ENCODE measurements at regions not wholly inside any gene's neighbourhood (a gene's known extent, or its start where the extent isn't known, plus 50 kb on each side); places are given as distances from the start of the nearest gene placed in this dataset.
"Not testable (repeated sequence)": the region's sequence is repeated elsewhere in the genome, so short reads cannot be mapped to it uniquely, and the experiment has no call there.

DNA sequence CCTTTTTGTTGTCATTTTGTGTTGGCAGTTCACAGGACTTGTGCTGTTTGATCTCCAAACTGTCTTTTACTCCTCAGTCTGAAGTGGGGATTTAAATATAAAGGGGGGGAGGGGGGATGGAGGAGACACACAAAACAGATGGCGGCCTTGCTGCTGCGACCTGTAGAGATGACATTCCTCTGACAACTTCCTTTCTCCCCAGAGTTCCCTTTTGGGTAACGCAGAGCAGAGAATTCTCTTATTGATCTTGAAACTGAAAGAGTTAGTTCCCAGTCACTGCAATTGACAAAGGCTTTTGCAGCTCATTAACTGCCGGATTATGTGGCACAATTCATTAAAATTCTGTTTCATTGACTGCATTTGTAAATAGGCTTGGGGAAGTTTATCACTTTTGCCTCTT is 279.3 kb downstream of the TSN start:
- Histone ChIP-seq H3K4me3 (no peak overlapping the region), H2AFZ (replicated peaks) (no peak overlapping the region), H3K27me3 (no peaks in the 10 kb centered on the region), H3F3A (ENCODE audit: low read depth) (peaks cover 9% of the 10 kb centered on the region), H3K36me3 (no peaks in the 10 kb centered on the region), H4K20me1 (ENCODE audit: low read depth) (no peaks in the 10 kb centered on the region), H3K9ac (no peak overlapping the region), H3K4me2 (peak overlapping the region; percentile 36), H3K27ac (no peak overlapping the region), H3K4me1 (peaks cover 22% of the 10 kb centered on the region), H3K79me2 (ENCODE audit: low read depth) (no peaks in the 10 kb centered on the region), H3K9me3 (ENCODE audit: low read depth) (no peaks in the 10 kb centered on the region)
- TF ChIP-seq EZH2phosphoT487 (IDR thresholded peaks at IDR 0.05) (no peak), EZH2 (IDR thresholded peaks at IDR 0.05) (no peak)
- TF ChIP-seq, protein P1, sequence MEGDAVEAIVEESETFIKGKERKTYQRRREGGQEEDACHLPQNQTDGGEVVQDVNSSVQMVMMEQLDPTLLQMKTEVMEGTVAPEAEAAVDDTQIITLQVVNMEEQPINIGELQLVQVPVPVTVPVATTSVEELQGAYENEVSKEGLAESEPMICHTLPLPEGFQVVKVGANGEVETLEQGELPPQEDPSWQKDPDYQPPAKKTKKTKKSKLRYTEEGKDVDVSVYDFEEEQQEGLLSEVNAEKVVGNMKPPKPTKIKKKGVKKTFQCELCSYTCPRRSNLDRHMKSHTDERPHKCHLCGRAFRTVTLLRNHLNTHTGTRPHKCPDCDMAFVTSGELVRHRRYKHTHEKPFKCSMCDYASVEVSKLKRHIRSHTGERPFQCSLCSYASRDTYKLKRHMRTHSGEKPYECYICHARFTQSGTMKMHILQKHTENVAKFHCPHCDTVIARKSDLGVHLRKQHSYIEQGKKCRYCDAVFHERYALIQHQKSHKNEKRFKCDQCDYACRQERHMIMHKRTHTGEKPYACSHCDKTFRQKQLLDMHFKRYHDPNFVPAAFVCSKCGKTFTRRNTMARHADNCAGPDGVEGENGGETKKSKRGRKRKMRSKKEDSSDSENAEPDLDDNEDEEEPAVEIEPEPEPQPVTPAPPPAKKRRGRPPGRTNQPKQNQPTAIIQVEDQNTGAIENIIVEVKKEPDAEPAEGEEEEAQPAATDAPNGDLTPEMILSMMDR (IDR thresholded peaks at IDR 0.05): no peak
- peaks cover 3% of the 10 kb centered on the region for H3K27me3 Mint-ChIP-seq (ENCODE audit: insufficient read depth, low read depth)
- H3K36me3 Mint-ChIP-seq: no peaks in the 10 kb centered on the region
- peaks cover 24% of the 10 kb centered on the region for H3K4me1 Mint-ChIP-seq
- peak overlapping the region; percentile 27 for H3K27ac Mint-ChIP-seq
- peaks cover 19% of the 10 kb centered on the region for H3K9me3 Mint-ChIP-seq
- peak; percentile 71 for DNase-seq (ENCODE audit: low spot score)
- no peak overlapping the region for H3K4me3 Mint-ChIP-seq

DNA sequence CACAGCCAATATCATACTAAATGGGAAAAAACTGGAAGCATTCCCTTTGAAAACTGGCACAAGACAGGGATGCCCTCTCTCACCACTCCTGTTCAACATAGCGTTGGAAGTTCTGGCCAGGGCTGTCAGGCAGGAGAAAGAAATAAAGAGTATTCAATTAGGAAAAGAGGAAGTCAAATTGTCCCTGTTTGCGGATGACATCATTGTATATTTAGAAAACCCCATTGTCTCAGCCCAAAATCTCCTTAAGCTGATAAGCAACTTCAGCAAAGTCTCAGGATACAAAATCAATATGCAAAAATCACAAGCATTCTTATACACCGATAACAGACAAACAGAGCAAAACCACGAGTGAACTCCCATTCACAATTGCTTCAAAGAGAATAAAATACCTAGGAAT is 283.4 kb downstream of the TSN start:
- not testable (repeated sequence) for H3K27ac ChIP-seq; H3K27ac Mint-ChIP-seq; H3K4me3 ChIP-seq; DNase-seq (ENCODE audit: low spot score); H2AFZ ChIP-seq (replicated peaks); H3K27me3 ChIP-seq; H3K36me3 Mint-ChIP-seq; H3K27me3 Mint-ChIP-seq (ENCODE audit: insufficient read depth, low read depth); H3K9me3 ChIP-seq (ENCODE audit: low read depth); H3K36me3 ChIP-seq; H3K4me3 Mint-ChIP-seq; H4K20me1 ChIP-seq (ENCODE audit: low read depth); H3F3A ChIP-seq (ENCODE audit: low read depth); H3K4me2 ChIP-seq; H3K79me2 ChIP-seq (ENCODE audit: low read depth); H3K9ac ChIP-seq
- H3K4me1 ChIP-seq: peaks cover 16% of the 10 kb centered on the region
- H3K4me1 Mint-ChIP-seq: peaks cover 17% of the 10 kb centered on the region
- peaks cover 11% of the 10 kb centered on the region for H3K9me3 Mint-ChIP-seq

DNA sequence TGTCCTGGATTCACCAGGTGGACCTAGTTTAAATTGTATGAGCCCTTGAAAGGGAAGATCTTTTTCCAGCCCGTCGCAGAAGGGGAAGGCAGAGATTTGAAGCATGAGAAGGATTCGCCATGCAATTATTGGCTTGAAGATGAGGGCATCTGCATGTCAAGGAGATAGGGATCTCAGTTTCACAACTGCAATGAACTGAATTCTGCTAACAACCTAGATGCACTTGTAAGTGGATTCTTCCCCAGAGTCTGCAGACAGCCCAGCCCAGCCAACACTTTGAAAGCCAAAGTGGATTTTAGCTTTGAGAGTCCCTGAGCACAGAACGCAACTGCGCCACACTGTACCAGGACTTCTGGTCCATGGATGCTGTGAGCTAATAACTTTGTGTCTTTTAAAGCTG is 286.0 kb downstream of the TSN start:
- no peaks in the 10 kb centered on the region for H3K36me3 ChIP-seq
- no peak for DNase-seq (ENCODE audit: low spot score)
- H2AFZ ChIP-seq (replicated peaks): no peak overlapping the region
- Mint-ChIP-seq H3K27me3 (ENCODE audit: insufficient read depth, low read depth) (peaks cover 5% of the 10 kb centered on the region), H3K4me3 (no peak overlapping the region), H3K36me3 (no peaks in the 10 kb centered on the region), H3K4me1 (peaks cover 4% of the 10 kb centered on the region), H3K9me3 (peaks cover 14% of the 10 kb centered on the region), H3K27ac (no peak overlapping the region)
- TF ChIP-seq EZH2phosphoT487 (IDR thresholded peaks at IDR 0.05): no peak
- TF ChIP-seq, protein P1 (IDR thresholded peaks at IDR 0.05): no peak
- TF ChIP-seq EZH2 (IDR thresholded peaks at IDR 0.05): no peak
- no peak overlapping the region for H3K9ac ChIP-seq
- no peak overlapping the region for H3K27ac ChIP-seq
- no peaks in the 10 kb centered on the region for H3K79me2 ChIP-seq (ENCODE audit: low read depth)
- no peaks in the 10 kb centered on the region for H3K9me3 ChIP-seq (ENCODE audit: low read depth)
- no peaks in the 10 kb centered on the region for H3K4me1 ChIP-seq
- no peaks in the 10 kb centered on the region for H3K27me3 ChIP-seq
- H4K20me1 ChIP-seq (ENCODE audit: low read depth): no peaks in the 10 kb centered on the region
- H3K4me2 ChIP-seq: no peak overlapping the region
- H3K4me3 ChIP-seq: no peak overlapping the region
- no peaks in the 10 kb centered on the region for H3F3A ChIP-seq (ENCODE audit: low read depth)

DNA sequence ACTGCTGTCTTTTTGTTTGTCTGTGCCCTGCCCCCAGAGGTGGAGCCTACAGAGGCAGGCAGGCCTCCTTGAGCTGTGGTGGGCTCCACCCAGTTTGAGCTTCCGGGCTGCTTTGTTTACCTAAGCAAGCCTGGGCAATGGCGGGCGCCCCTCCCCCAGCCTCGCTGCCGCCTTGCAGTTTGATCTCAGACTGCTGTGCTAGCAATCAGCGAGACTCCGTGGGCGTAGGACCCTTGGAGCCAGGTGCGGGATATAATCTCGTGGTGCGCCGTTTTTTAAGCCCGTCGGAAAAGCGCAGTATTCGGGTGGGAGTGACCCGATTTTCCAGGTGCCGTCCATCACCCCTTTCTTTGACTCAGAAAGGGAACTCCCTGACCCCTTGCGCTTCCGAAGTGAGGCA is 296.2 kb downstream of the TSN start:
- not testable (repeated sequence) for H3K4me1 Mint-ChIP-seq; H3F3A ChIP-seq (ENCODE audit: low read depth); H3K4me3 ChIP-seq; H3K36me3 Mint-ChIP-seq; H2AFZ ChIP-seq (replicated peaks); H3K4me1 ChIP-seq; H3K9ac ChIP-seq; H3K36me3 ChIP-seq; H3K27me3 ChIP-seq; H3K27me3 Mint-ChIP-seq (ENCODE audit: insufficient read depth, low read depth); H3K9me3 ChIP-seq (ENCODE audit: low read depth); DNase-seq (ENCODE audit: low spot score); H3K27ac ChIP-seq; H4K20me1 ChIP-seq (ENCODE audit: low read depth); H3K4me2 ChIP-seq; H3K27ac Mint-ChIP-seq; H3K4me3 Mint-ChIP-seq; H3K79me2 ChIP-seq (ENCODE audit: low read depth)
- peaks cover 12% of the 10 kb centered on the region for H3K9me3 Mint-ChIP-seq

Measured in neural progenitor cell (in vitro differentiated cells).